Suppressor macrophage treated with lipopolysaccharide for 4 hours (primary cell): ENCODE measurements at regions not wholly inside any gene's neighbourhood (a gene's known extent, or its start where the extent isn't known, plus 50 kb on each side); places are given as distances from the start of the nearest gene placed in this dataset.

Source experiments
- DNase-seq: peaks from one replicate; pipeline ENCODE4 v3.0.0-alpha.2; 2020

- no peak for DNase-seq
Measured at GRCh38 chr7:15905251-15906040, 219.0 kb upstream of the MEOX2 start.

GRCh38 chr7:15891151-15891881, 204.8 kb upstream of the MEOX2 start:
- no peak for DNase-seq

- peak; percentile 4 for DNase-seq
Measured at GRCh38 chr7:15889507-15889906, 203.0 kb upstream of the MEOX2 start.

GRCh38 chr7:15888090-15888489, 201.6 kb upstream of the MEOX2 start:
- DNase-seq = no peak

GRCh38 chr7:15886626-15887025, 200.1 kb upstream of the MEOX2 start:
- DNase-seq = no peak

GRCh38 chr7:15885678-15886077, 199.2 kb upstream of the MEOX2 start:
- no peak for DNase-seq

GRCh38 chr7:15874774-15875173, 188.3 kb upstream of the MEOX2 start:
- no peak for DNase-seq

- DNase-seq = no peak
Measured at GRCh38 chr7:15870347-15870746, 183.9 kb upstream of the MEOX2 start.

GRCh38 chr7:15867441-15867840, 181.0 kb upstream of the MEOX2 start:
- no peak for DNase-seq

GRCh38 chr7:15866753-15867152, 180.3 kb upstream of the MEOX2 start:
- DNase-seq = no peak

- no peak for DNase-seq
Measured at GRCh38 chr7:15864626-15864991, 178.1 kb upstream of the MEOX2 start.

GRCh38 chr7:15863951-15864625, 177.6 kb upstream of the MEOX2 start:
- no peak for DNase-seq

- DNase-seq = no peak
Measured at GRCh38 chr7:15862781-15863165, 176.3 kb upstream of the MEOX2 start.

GRCh38 chr7:15862016-15862780, 175.7 kb upstream of the MEOX2 start:
- no peak for DNase-seq

- no peak for DNase-seq
Measured at GRCh38 chr7:15860264-15860949, 173.9 kb upstream of the MEOX2 start.

GRCh38 chr7:15857026-15857425, 170.5 kb upstream of the MEOX2 start:
- DNase-seq = no peak

GRCh38 chr7:15856311-15856710, 169.8 kb upstream of the MEOX2 start:
- no peak for DNase-seq

GRCh38 chr7:15855525-15856109, 169.1 kb upstream of the MEOX2 start:
- DNase-seq = no peak

- DNase-seq = no peak
Measured at GRCh38 chr7:15854841-15855524, 168.5 kb upstream of the MEOX2 start.

- DNase-seq = no peak
Measured at GRCh38 chr7:15853832-15854470, 167.5 kb upstream of the MEOX2 start.

GRCh38 chr7:15851201-15851600, 164.7 kb upstream of the MEOX2 start:
- DNase-seq = no peak
